Chondrocyte (in vitro differentiated cells): ENCODE measurements at regions not wholly inside any gene's neighbourhood (a gene's known extent, or its start where the extent isn't known, plus 50 kb on each side); places are given as distances from the start of the nearest gene placed in this dataset.
A peak's percentile ranks its signal among the peaks of the same experiment; 100 is the strongest.

Experiments
- DNase-seq: peaks from one replicate; pipeline ENCODE4 v3.0.0; 2021; ENCODE audit warnings: mixed read lengths, low spot score
- H3K27ac Mint-ChIP-seq: one replicate; pipeline ENCODE4 v1.8.0; 2021; ENCODE audit warnings: mild to moderate bottlenecking, moderate library complexity, mixed read lengths; ENCODE audit not compliant: unreplicated experiment
- H3K27me3 Mint-ChIP-seq: 2 replicates; pipeline ENCODE4 v1.8.0; 2021; ENCODE audit warnings: low read depth, mixed read lengths
- H3K36me3 Mint-ChIP-seq: 2 replicates; pipeline ENCODE4 v1.8.0; 2021; ENCODE audit warnings: low read depth, mixed read lengths
- H3K4me1 Mint-ChIP-seq: 2 replicates; pipeline ENCODE4 v1.8.0; 2021; ENCODE audit warnings: low read depth, mild to moderate bottlenecking, mixed read lengths
- H3K4me3 Mint-ChIP-seq: one replicate; pipeline ENCODE4 v1.8.0; 2021; ENCODE audit warnings: mild to moderate bottlenecking, moderate library complexity, mixed read lengths; ENCODE audit not compliant: unreplicated experiment
- H3K9me3 Mint-ChIP-seq: 2 replicates; pipeline ENCODE4 v1.8.0; 2021; ENCODE audit warnings: low read depth, mixed read lengths
- CTCF ChIP-seq: fragments of 200-600 bp; sonication (generic); IDR thresholded peaks from 2 replicates; pipeline ENCODE4 v1.5.0; 2021; ENCODE audit warnings: antibody characterized with exemption, mild to moderate bottlenecking, moderate library complexity

DNA sequence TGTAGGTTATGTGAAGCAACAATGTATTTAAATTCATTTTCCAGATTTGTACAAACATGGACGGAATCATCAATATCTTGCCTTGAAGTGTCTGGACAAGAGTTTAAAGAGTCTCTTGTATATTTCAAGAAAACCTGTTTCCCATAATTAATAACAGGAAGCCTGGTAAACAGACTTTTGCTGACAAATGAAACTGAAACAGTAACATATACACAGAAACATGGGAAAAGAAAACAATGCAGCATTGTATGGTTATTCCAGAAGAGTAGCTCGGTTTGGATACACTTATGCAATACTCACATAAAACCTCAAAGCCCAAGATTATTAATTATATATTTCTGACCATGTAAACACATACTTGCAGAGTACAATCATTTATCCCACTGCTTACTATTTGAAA is 265.5 kb downstream of the PTPRC start:
- Mint-ChIP-seq H3K4me1 (peaks cover 73% of the 10 kb centered on the region), H3K27me3 (no peaks in the 10 kb centered on the region), H3K27ac (peak overlapping the region; percentile 96), H3K4me3 (no peak overlapping the region), H3K9me3 (no peaks in the 10 kb centered on the region), H3K36me3 (peaks cover 22% of the 10 kb centered on the region)
- DNase-seq = no peak
- no peak for TF ChIP-seq CTCF

GRCh38 chr1:198906739-198907422 is 268.0 kb downstream of the PTPRC start:
- no peak for DNase-seq
- H3K4me3 Mint-ChIP-seq = no peak overlapping the region
- peaks cover 17% of the 10 kb centered on the region for H3K36me3 Mint-ChIP-seq
- peaks cover 77% of the 10 kb centered on the region for H3K4me1 Mint-ChIP-seq
- no peaks in the 10 kb centered on the region for H3K27me3 Mint-ChIP-seq
- TF ChIP-seq CTCF = no peak
- peak overlapping the region; percentile 50 for H3K27ac Mint-ChIP-seq
- H3K9me3 Mint-ChIP-seq = no peaks in the 10 kb centered on the region

GRCh38 chr1:198907423-198907746 is 268.5 kb downstream of the PTPRC start:
- no peak overlapping the region for H3K4me3 Mint-ChIP-seq
- DNase-seq = no peak
- H3K36me3 Mint-ChIP-seq = peaks cover 17% of the 10 kb centered on the region
- H3K27me3 Mint-ChIP-seq = no peaks in the 10 kb centered on the region
- H3K9me3 Mint-ChIP-seq = no peaks in the 10 kb centered on the region
- H3K27ac Mint-ChIP-seq = peak overlapping the region; percentile 50
- peaks cover 79% of the 10 kb centered on the region for H3K4me1 Mint-ChIP-seq
- TF ChIP-seq CTCF = no peak

GRCh38 chr1:198908995-198909394 is 270.2 kb downstream of the PTPRC start:
- H3K36me3 Mint-ChIP-seq = peaks cover 18% of the 10 kb centered on the region

GRCh38 chr1:198909973-198910372 is 271.1 kb downstream of the PTPRC start:
- Mint-ChIP-seq H3K4me3 (no peak overlapping the region), H3K27ac (peak overlapping the region; percentile 76), H3K9me3 (no peaks in the 10 kb centered on the region), H3K36me3 (peaks cover 23% of the 10 kb centered on the region), H3K27me3 (no peaks in the 10 kb centered on the region), H3K4me1 (peaks cover 77% of the 10 kb centered on the region)
- peak; percentile 27 for TF ChIP-seq CTCF
- no peak for DNase-seq

More at GRCh38 chr1:198908995-198909394, 270.2 kb downstream of the PTPRC start:
- no peak for TF ChIP-seq CTCF
- peaks cover 76% of the 10 kb centered on the region for H3K4me1 Mint-ChIP-seq
- H3K27ac Mint-ChIP-seq = peak overlapping the region; percentile 76
- DNase-seq = no peak
- no peaks in the 10 kb centered on the region for H3K27me3 Mint-ChIP-seq
- no peak overlapping the region for H3K4me3 Mint-ChIP-seq
- no peaks in the 10 kb centered on the region for H3K9me3 Mint-ChIP-seq
